Vagina (tissue), 2 donors: ENCODE measurements at regions not wholly inside any gene's neighbourhood (a gene's known extent, or its start where the extent isn't known, plus 50 kb on each side); places are given as distances from the start of the nearest gene placed in this dataset.

ENCODE experiments used
- POLR2A ChIP-seq, 2 donors: fragments of 450-650 bp; IDR thresholded peaks; one replicate each; pipeline ENCODE4 v1.6.1; 2017; ENCODE audit warnings: antibody characterized with exemption in 2 of 2, mild to moderate bottlenecking in 2 of 2, moderate library complexity in 2 of 2
- POLR2AphosphoS5 ChIP-seq, 2 donors: sonication (generic); formaldehyde crosslinking; IDR thresholded peaks; one replicate each; pipeline ENCODE4 v1.9.0; 2017; ENCODE audit warnings: antibody characterized with exemption in 2 of 2, mild to moderate bottlenecking in 2 of 2, low read depth in 1 of 2; ENCODE audit not compliant: insufficient read depth in 1 of 2
- TF ChIP-seq, protein P1 (sequence below), 3 experiments: fragments of 450-650 bp in 2 of 3; fragments of 200-600 bp in 1 of 3; sonication (generic) in 1 of 3; IDR thresholded peaks; one replicate each; pipeline ENCODE4 v1.5.1; 2017 to 2019; ENCODE audit warnings: antibody characterized with exemption in 3 of 3, mild to moderate bottlenecking in 2 of 3, moderate library complexity in 2 of 3

DNA sequence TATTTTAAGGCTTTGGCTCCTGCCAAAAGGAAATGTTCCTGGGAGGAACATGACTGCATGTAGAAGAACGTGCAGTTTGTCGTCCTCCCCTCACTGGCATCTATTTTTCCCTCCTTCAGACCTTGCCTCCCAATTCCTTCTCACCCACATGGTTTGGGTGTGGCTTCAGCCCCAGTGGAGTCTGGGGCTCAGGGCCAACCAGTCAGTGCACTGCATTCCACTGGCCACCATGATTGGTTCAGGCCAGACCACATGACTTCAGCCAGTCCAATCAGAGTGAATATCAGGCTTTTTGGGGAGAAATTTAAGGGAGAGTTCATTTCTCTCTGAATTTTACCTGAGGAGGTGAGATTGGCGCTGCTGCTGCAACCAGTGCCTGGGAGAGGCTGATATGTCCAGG is 171.6 kb downstream of the ZIC5 start:
- TF ChIP-seq, protein P1, sequence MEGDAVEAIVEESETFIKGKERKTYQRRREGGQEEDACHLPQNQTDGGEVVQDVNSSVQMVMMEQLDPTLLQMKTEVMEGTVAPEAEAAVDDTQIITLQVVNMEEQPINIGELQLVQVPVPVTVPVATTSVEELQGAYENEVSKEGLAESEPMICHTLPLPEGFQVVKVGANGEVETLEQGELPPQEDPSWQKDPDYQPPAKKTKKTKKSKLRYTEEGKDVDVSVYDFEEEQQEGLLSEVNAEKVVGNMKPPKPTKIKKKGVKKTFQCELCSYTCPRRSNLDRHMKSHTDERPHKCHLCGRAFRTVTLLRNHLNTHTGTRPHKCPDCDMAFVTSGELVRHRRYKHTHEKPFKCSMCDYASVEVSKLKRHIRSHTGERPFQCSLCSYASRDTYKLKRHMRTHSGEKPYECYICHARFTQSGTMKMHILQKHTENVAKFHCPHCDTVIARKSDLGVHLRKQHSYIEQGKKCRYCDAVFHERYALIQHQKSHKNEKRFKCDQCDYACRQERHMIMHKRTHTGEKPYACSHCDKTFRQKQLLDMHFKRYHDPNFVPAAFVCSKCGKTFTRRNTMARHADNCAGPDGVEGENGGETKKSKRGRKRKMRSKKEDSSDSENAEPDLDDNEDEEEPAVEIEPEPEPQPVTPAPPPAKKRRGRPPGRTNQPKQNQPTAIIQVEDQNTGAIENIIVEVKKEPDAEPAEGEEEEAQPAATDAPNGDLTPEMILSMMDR (IDR thresholded peaks at IDR 0.05): no peak
- TF ChIP-seq POLR2AphosphoS5 (IDR thresholded peaks at IDR 0.05; ENCODE audit: insufficient read depth in 1 of 2, low read depth in 1 of 2) (no peak), POLR2A (IDR thresholded peaks at IDR 0.05) (no peak)
